ENCODE measurements at regions not wholly inside any gene's neighbourhood (a gene's known extent, or its start where the extent isn't known, plus 50 kb on each side); places are given as distances from the start of the nearest gene placed in this dataset.
"Not testable (repeated sequence)": the region's sequence is repeated elsewhere in the genome, so short reads cannot be mapped to it uniquely, and the experiment has no call there.

DNA sequence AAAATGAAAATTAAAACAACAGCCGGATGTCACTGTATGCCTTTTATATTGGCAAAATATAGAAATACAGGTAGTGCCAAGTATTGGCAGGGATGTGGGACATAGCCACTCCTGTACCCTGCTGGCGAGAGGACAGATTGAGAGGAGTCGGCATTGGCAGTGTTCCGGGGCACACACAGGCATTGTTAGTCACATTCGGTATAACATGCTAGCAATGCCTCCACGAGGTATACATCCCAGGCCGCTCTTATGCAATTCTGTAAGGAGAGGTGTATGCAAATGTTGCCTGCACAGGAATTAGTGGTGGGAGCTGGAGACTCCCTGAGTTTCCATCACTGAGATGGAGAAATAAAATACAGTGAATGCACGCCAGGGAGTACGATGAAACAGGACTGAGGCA, 99.4 kb upstream of the DLG1 start:
- DNase-seq (ENCODE audit: low spot score), result no peak
- Mint-ChIP-seq H3K9me3 (no peaks in the 10 kb centered on the region), H3K4me1 (ENCODE audit: low read depth) (peaks cover 26% of the 10 kb centered on the region), H3K27ac (no peak overlapping the region), H3K4me3 (no peak overlapping the region), H3K27me3 (ENCODE audit: insufficient read depth) (peaks cover 2% of the 10 kb centered on the region), H3K36me3 (ENCODE audit: low read depth) (no peaks in the 10 kb centered on the region)
- intact Hi-C loops (cut with micrococcal nuclease), result no loop called here

DNA sequence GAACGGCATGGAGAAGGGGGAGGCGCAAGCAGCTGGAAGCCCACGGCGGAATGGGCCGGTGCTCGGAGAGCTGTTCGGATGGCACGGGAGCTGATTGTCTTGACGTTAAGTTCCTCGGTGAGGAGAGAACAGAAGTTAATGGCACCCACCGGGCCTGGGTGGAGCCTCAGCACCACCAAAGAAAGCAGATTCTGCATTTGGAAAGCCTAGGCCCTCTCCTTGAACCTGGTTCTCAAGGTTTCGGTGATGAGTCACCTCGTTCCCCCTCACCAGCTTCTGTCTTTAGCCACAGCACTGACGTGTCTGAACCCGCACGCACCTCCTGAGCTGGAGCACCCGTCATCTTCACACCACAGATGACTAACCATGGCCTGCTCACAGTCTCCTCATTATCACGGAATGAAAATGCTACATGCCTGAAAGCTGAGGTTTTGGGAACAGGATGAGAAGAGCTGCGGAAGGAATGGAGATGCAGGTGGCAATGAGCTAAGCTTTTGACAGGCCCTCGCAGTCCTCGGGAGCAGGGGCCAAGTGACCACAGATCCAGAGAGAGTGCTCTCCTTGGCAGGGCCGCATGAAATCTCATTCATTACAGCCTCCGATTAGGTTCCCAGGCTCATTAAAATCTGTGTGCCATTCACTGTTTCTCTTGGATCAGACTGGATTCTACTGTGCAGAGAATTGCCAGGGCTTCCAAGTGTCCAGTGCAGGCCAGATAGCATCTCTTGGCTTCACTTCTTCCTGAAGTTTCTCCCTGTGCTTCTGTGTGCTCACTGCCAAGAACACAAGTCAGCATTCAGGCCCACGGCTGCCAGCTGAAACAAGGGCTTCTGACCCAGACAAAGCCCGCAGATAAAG, 96.3 kb upstream of the DLG1 start:
- Mint-ChIP-seq H3K9me3 (no peaks in the 10 kb centered on the region), H3K4me1 (ENCODE audit: low read depth) (peaks cover 26% of the 10 kb centered on the region), H3K4me3 (peak overlapping the region; percentile 62), H3K27ac (peak overlapping the region; percentile 24), H3K36me3 (ENCODE audit: low read depth) (no peaks in the 10 kb centered on the region), H3K27me3 (ENCODE audit: insufficient read depth) (no peaks in the 10 kb centered on the region)
- intact Hi-C loops (cut with micrococcal nuclease), result loop anchor here (5.0 kb wide), 1 partner anchor 33 kb away; no protein-coding TSS in a partner anchor
- peak; percentile 37 for DNase-seq (ENCODE audit: low spot score)

DNA sequence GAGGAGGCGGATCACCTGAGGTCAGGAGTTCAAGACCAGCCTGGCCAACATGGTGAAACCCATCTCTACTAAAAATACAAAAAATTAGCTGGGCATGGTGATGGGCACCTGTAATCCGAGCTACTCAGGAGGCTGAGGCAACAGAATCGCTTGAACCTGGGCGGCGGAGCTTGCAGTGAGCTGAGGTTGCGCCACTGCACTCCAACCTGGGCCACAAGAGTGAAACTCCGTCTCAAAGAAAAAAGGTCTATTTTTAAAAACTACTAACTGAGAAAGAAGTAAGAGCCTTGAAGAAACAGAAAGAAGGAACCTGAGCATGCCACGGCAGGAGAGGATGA, 95.7 kb upstream of the DLG1 start:
- not testable (repeated sequence) for H3K4me3 Mint-ChIP-seq

DNA sequence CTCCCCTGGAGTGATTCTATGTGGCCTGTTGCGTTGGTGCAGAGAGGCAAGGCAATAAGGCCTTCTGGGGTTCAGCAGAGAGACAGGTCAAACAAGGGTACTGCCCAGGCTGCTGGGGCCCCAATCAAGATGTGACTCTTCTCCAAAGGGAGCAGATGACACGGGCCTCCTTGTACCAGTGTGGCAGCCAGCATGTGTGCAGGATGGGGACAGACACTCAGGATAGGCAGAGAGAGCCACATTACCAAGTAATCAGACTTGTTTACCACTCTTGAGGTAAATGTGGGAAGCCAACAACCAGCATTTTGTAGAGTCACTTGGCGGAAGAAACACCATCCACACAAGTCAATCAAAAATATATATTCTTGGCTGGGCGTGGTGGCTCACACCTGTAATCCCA, 95.3 kb upstream of the DLG1 start:
- Mint-ChIP-seq H3K36me3 (ENCODE audit: low read depth) (no peaks in the 10 kb centered on the region), H3K9me3 (no peaks in the 10 kb centered on the region), H3K27ac (peak overlapping the region; percentile 48), H3K4me1 (ENCODE audit: low read depth) (peaks cover 24% of the 10 kb centered on the region), H3K4me3 (peak overlapping the region; percentile 23), H3K27me3 (ENCODE audit: insufficient read depth) (no peaks in the 10 kb centered on the region)
- intact Hi-C loops (cut with micrococcal nuclease), result loop anchor here (5.0 kb wide), 1 partner anchor 34 kb away; no protein-coding TSS in a partner anchor
- no peak for DNase-seq (ENCODE audit: low spot score)

More for the DNA sequence above, 95.7 kb upstream of the DLG1 start:
- H3K9me3 Mint-ChIP-seq; DNase-seq (ENCODE audit: low spot score); H3K36me3 Mint-ChIP-seq (ENCODE audit: low read depth); H3K27me3 Mint-ChIP-seq (ENCODE audit: insufficient read depth): not testable (repeated sequence)
- intact Hi-C loops (cut with micrococcal nuclease), result loop anchor here (5.0 kb wide), 1 partner anchor 33 kb away; no protein-coding TSS in a partner anchor
- Mint-ChIP-seq H3K27ac (peak overlapping the region; percentile 48), H3K4me1 (ENCODE audit: low read depth) (peaks cover 26% of the 10 kb centered on the region)

DNA sequence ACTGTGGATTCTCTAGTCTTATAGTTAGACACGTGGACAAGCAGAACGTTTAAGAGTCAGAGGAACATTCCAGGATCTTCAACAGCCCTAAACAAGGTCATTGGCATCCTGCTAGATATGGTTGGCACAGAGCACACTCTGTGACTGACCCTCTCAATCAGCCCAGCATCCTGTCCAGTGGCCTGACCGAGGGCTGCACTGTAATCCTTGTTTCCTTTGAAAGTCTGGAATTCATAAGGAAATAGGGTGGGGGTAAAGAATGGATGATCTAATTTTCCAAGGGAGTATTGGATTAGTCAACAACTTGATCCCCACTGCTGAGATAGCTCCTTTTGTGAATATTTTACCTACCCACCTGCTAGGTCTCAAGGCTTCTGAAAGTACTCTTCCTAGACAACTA, 94.5 kb upstream of the DLG1 start:
- Mint-ChIP-seq H3K9me3 (no peaks in the 10 kb centered on the region), H3K36me3 (ENCODE audit: low read depth) (no peaks in the 10 kb centered on the region), H3K4me1 (ENCODE audit: low read depth) (peaks cover 17% of the 10 kb centered on the region), H3K4me3 (no peak overlapping the region), H3K27me3 (ENCODE audit: insufficient read depth) (no peaks in the 10 kb centered on the region), H3K27ac (no peak overlapping the region)
- no peak for DNase-seq (ENCODE audit: low spot score)
- intact Hi-C loops (cut with micrococcal nuclease), result loop anchor here (5.0 kb wide), 1 partner anchor 34 kb away; no protein-coding TSS in a partner anchor

DNA sequence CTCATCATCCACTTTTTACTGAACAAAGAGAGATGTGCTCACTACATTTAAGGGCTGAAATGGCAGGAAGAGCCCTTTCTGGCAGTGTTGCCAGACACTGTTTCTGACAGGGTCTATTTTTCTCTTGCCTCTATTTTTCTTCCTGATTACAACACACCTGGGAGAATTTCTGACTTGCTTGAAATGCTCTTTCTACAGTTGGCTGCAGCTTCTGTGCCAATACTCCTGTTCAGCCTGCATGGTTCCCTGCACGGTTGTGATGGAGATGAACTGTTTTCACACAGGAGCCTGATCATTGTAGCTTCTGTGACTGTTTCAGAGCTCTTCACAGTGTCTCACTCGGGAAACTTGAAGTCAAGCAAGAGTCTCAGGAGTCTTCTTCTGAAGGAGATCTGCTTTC, 83.0 kb upstream of the DLG1 start:
- Mint-ChIP-seq H3K36me3 (ENCODE audit: low read depth) (no peaks in the 10 kb centered on the region), H3K27ac (peak overlapping the region; percentile 59), H3K27me3 (ENCODE audit: insufficient read depth) (peaks cover 5% of the 10 kb centered on the region), H3K4me3 (no peak overlapping the region), H3K9me3 (no peaks in the 10 kb centered on the region), H3K4me1 (ENCODE audit: low read depth) (no peaks in the 10 kb centered on the region)
- no peak for DNase-seq (ENCODE audit: low spot score)
- intact Hi-C loops (cut with micrococcal nuclease), result no loop called here

DNA sequence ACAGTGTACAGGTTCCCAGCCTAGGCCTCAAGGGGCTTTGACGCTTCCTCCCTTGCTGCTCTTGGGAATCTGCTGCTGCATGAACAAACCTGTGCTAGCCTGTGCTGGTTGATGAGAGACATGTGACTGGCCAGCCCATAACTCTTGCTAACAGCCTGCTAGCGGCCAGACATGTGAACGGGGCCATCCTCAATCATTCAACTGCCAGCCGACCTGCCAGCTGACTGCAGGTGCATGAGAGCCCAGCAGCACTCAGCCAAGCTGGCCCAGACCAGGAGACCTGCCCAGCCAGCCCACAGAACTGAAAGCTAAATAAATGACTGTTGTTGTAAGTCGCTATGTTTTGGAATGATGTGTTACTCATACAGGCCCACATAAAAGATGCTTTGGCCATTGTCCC, 82.4 kb upstream of the DLG1 start:
- Mint-ChIP-seq H3K9me3 (no peaks in the 10 kb centered on the region), H3K4me1 (ENCODE audit: low read depth) (no peaks in the 10 kb centered on the region), H3K4me3 (no peak overlapping the region), H3K36me3 (ENCODE audit: low read depth) (no peaks in the 10 kb centered on the region), H3K27me3 (ENCODE audit: insufficient read depth) (peaks cover 5% of the 10 kb centered on the region), H3K27ac (no peak overlapping the region)
- intact Hi-C loops (cut with micrococcal nuclease), result no loop called here
- DNase-seq (ENCODE audit: low spot score), result no peak

DNA sequence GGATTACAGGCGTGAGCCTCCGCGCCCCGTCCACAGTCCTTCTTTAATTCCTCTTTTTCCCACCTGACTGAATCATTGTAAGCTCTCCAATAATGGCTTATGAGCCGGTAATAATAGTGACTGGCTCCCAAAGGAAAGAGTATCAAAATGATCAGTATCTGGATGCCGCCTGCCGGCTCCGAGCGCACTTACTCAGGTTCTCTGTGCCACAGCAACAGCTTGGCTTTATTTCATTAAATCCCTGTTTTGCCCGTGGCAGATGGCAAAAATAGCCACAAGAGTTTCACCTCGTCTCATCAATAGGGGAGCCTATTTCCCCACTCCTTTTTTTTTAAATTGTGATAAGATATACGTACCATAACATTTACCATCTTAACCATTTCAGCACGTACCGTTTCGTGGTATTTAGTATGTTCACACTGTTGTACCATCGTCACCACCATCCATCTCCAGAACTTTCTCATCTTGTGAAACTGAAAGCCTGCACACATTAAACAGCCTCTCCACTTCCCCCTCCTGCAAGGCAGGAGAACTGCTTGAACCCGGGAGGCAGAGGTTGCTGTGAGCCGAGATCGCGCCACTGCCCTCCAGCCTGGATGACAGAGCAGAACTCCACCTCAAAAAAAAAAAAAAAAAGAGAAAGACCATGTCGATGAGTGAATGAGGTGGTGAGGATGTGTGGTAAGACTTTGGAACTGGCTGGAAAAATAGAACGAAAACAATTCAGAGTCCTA, 80.7 kb upstream of the DLG1 start:
- intact Hi-C loops (cut with micrococcal nuclease), result no loop called here
- no peak overlapping the region for H3K27ac Mint-ChIP-seq
- no peaks in the 10 kb centered on the region for H3K27me3 Mint-ChIP-seq (ENCODE audit: insufficient read depth)
- H3K36me3 Mint-ChIP-seq (ENCODE audit: low read depth), result no peaks in the 10 kb centered on the region
- no peaks in the 10 kb centered on the region for H3K9me3 Mint-ChIP-seq
- no peaks in the 10 kb centered on the region for H3K4me1 Mint-ChIP-seq (ENCODE audit: low read depth)
- DNase-seq (ENCODE audit: low spot score), result no peak
- no peak overlapping the region for H3K4me3 Mint-ChIP-seq

DNA sequence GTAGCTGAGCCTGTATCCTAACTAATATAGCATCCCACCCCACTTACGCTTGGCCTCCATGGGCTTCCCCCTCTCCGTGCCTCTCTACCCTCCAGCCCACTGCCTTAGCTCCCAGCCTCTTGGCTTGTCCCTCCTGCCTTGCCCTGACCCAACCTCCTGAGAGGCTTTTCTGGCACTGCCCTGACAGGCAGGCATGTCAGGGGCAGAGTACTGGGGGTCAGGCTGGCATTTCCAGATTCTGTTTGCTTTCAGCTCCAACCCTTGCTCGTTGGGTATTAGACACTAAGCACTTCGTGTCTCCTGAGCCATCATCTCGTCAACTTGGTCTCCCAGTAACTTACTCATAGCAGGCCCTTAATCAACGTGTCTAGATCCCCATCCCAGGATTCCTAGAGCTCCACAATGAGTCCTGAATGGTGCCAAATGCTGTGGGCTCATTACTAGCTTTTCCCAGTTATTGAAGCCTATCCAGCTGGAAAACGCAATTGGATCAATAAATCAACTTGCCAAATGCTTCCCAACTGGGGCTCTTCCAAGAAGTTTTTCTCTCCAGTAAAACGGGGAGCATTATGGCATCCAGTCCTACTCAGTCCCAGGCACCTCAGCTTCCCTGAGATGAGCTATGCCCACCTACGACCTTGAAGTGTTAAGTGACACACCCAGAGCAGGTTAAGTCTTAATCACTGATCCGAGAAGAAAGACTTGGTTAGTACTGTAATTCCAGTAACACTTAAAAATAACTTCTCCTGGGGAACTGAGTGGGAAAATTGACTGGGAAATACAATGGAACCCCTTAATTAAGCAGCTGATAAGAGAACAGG, 78.5 kb upstream of the DLG1 start:
- H3K4me3 Mint-ChIP-seq, result no peak overlapping the region
- no peaks in the 10 kb centered on the region for H3K9me3 Mint-ChIP-seq
- DNase-seq (ENCODE audit: low spot score), result no peak
- no peaks in the 10 kb centered on the region for H3K4me1 Mint-ChIP-seq (ENCODE audit: low read depth)
- no peaks in the 10 kb centered on the region for H3K27me3 Mint-ChIP-seq (ENCODE audit: insufficient read depth)
- intact Hi-C loops (cut with micrococcal nuclease), result no loop called here
- no peaks in the 10 kb centered on the region for H3K36me3 Mint-ChIP-seq (ENCODE audit: low read depth)
- no peak overlapping the region for H3K27ac Mint-ChIP-seq

DNA sequence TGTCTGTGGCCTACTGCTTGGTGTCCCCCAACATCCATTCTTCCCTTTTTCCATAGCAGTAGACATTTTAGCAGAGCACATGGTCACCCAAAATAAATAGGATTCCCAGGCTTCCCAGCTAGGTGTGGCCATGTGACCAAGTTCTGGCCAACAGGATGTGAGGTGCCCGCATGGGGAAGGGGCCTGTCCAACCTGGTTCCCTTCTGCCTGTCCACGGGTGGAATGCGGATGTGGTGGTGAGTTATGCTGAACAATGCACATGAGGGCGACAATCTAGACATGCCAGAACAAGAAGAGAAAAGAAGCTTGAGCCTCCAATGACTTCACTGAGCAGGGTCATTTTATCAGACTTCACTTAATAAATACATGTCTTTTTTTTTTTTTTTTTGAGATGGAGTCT, 77.6 kb upstream of the DLG1 start:
- H3K36me3 Mint-ChIP-seq (ENCODE audit: low read depth), result no peaks in the 10 kb centered on the region
- H3K27ac Mint-ChIP-seq, result no peak overlapping the region
- H3K9me3 Mint-ChIP-seq, result no peaks in the 10 kb centered on the region
- no peaks in the 10 kb centered on the region for H3K4me1 Mint-ChIP-seq (ENCODE audit: low read depth)
- no peak for DNase-seq (ENCODE audit: low spot score)
- no peaks in the 10 kb centered on the region for H3K27me3 Mint-ChIP-seq (ENCODE audit: insufficient read depth)
- intact Hi-C loops (cut with micrococcal nuclease), result no loop called here
- no peak overlapping the region for H3K4me3 Mint-ChIP-seq

DNA sequence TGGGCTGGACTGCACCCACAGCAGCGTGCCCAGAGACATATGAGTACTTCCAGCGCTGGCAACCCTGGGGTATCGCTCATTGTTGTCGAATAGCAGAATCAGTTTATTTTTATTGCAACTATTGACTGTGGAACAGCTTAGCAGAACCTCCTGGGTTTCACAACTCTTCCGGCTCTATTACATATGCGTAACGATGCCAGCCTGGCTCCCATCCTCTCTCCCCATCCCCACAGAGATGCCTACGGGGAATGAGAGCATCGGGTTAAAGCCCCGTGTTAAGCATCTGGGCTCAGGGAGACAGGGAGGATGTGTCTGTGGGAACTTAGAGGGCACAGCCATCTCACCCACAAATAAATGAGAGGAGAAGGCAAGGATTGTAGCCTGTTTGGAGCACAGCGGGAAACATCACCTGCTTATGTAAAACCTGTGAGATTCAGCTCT, 76.6 kb upstream of the DLG1 start:
- H3K27ac Mint-ChIP-seq, result no peak overlapping the region
- DNase-seq (ENCODE audit: low spot score), result no peak
- intact Hi-C loops (cut with micrococcal nuclease), result no loop called here
- no peaks in the 10 kb centered on the region for H3K9me3 Mint-ChIP-seq
- H3K27me3 Mint-ChIP-seq (ENCODE audit: insufficient read depth), result peaks cover 2% of the 10 kb centered on the region
- H3K4me3 Mint-ChIP-seq, result no peak overlapping the region
- H3K4me1 Mint-ChIP-seq (ENCODE audit: low read depth), result no peaks in the 10 kb centered on the region
- no peaks in the 10 kb centered on the region for H3K36me3 Mint-ChIP-seq (ENCODE audit: low read depth)

DNA sequence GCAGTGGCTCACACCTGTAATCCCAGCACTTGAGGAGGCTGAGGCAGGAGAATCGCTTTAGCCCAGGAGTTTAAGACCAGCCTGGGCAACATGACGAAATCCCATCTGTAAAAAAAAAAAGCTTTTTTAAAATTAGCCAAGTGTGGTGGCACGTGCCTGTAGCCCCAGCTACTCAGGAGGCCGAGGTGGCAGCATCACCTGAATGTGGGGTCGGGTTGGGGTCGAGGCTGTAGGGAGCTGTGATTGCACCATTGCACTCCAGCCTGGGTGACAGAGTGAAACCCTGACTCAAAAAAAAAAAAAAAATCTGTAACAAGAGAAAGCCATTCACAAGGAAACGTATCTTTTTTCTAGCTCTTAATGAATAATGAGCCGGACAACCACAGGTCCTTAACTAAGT, 74.7 kb upstream of the DLG1 start:
- Mint-ChIP-seq H3K9me3 (no peaks in the 10 kb centered on the region), H3K4me3 (no peak overlapping the region), H3K4me1 (ENCODE audit: low read depth) (no peaks in the 10 kb centered on the region)

More for the DNA sequence above, 74.7 kb upstream of the DLG1 start:
- Mint-ChIP-seq H3K27ac (no peak overlapping the region), H3K27me3 (ENCODE audit: insufficient read depth) (peaks cover 3% of the 10 kb centered on the region), H3K36me3 (ENCODE audit: low read depth) (no peaks in the 10 kb centered on the region)
- intact Hi-C loops (cut with micrococcal nuclease), result no loop called here
- no peak for DNase-seq (ENCODE audit: low spot score)

Measured in activated T-helper 1 cell treated with anti-CD3 and anti-CD28 coated beads, Interleukin-12 subunit alpha, Interleukin-12 subunit beta, Interleukin-2, Interleukin-4 antibody, amounts not matched to agents 30 ng/mL and 10 ng/mL and 1 ng/mL, durations not matched to agents 14 hours and 24 hours and 36 hours (primary cell).